Activated CD8-positive, alpha-beta T cell treated with anti-CD3 and anti-CD28 coated beads, Interleukin-2, amount 10 ng/mL, durations not matched to agents 7 days and 5 days (primary cell): ENCODE measurements at regions not wholly inside any gene's neighbourhood (a gene's known extent, or its start where the extent isn't known, plus 50 kb on each side); places are given as distances from the start of the nearest gene placed in this dataset.

Source experiments
- ATAC-seq: fragments of 150-1000 bp; cut with Tn5 transposase; one replicate; pipeline ENCODE4 v1.10.0; 2021; ENCODE audit warnings: moderate library complexity
- CTCF ChIA-PET: fragments of 350-600 bp; sonication (Branson Sonifier 250); formaldehyde crosslinking; loops from one replicate; lab custom pipeline; 2021; ENCODE audit warnings: antibody characterized with exemption; lab: Charles Lee
- POLR2A ChIA-PET: fragments of 350-600 bp; sonication (Branson Sonifier 250); formaldehyde crosslinking; loops from one replicate; lab custom pipeline; 2021; ENCODE audit warnings: antibody characterized with exemption; lab: Charles Lee
- DNase-seq: peaks from one replicate; pipeline ENCODE4 v3.0.0-alpha.2; 2020
- H3K27ac Mint-ChIP-seq: one replicate; pipeline ENCODE4 v1.8.0; 2021; ENCODE audit warnings: mild to moderate bottlenecking, mixed read lengths
- H3K27me3 Mint-ChIP-seq: one replicate; pipeline ENCODE4 v1.8.0; 2021; ENCODE audit warnings: low read depth, mixed read lengths
- H3K36me3 Mint-ChIP-seq: one replicate; pipeline ENCODE4 v1.8.0; 2021; ENCODE audit warnings: low read depth, mixed read lengths
- H3K4me1 Mint-ChIP-seq: one replicate; pipeline ENCODE4 v1.8.0; 2021; ENCODE audit warnings: low read depth, mixed read lengths
- H3K4me3 Mint-ChIP-seq: one replicate; pipeline ENCODE4 v1.8.0; 2021; ENCODE audit warnings: mild to moderate bottlenecking, mixed read lengths
- H3K9me3 Mint-ChIP-seq: one replicate; pipeline ENCODE4 v1.8.0; 2022; ENCODE audit warnings: mixed read lengths; ENCODE audit not compliant: insufficient read depth

DNA sequence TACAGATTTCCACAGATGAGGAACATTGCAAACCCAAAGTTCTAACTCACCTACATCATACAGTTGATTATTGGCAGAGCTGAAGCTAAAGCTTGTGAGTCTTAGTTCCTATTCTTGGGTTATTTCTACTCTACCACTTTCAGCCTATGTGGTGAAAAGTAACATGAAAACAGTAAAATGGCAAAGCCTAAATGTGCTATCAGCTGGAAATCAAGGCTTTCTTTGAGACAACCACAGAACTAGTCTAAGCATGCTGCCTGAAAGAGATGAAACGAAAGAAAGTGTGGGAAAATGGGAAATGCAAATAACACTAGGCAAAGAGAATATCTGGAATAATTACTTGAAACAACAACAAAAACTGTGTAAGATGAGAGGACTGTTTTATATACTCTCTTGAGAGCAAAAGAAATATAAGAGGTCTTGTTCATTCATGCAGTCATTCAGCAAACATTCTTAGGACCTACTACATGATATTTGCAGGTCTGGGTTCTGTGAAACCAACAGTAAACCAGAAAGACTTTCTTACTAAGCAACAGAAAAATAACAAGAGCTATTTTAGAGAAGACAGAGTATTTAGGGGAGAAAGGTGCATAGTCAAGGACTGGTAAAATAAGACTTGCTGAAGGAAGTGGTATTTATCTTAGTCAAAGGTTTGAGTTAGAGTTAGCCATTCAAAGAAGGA lies 437.1 kb downstream of the HTR7 start:
- ChIA-PET POLR2A (no interaction called here), CTCF (no interaction called here)
- DNase-seq: no peak
- no peaks in the 10 kb centered on the region for H3K27me3 Mint-ChIP-seq
- no peaks in the 10 kb centered on the region for H3K4me1 Mint-ChIP-seq
- H3K27ac Mint-ChIP-seq: no peak overlapping the region
- H3K4me3 Mint-ChIP-seq: no peak overlapping the region
- no peak for ATAC-seq
- no peaks in the 10 kb centered on the region for H3K36me3 Mint-ChIP-seq
- no peaks in the 10 kb centered on the region for H3K9me3 Mint-ChIP-seq

DNA sequence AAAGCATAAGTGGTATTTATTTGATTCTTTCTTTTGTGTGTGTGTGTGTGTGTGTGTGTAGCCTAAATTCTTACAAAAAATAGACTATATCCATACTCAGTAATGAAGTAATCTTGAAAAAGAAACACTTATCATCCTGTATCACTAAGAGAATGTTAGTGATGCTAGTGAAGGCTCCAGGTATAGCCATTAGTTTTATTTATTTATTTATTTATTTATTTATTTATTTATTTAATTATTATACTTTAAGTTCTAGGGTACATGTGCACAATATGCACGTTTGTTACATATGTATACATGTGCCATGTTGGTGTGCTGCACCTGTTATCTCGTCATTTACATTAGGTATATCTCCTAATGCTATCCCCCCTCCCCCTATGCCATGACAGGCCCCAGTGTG lies 436.0 kb downstream of the HTR7 start:
- Mint-ChIP-seq H3K9me3 (no peaks in the 10 kb centered on the region), H3K27me3 (no peaks in the 10 kb centered on the region), H3K4me3 (no peak overlapping the region), H3K27ac (no peak overlapping the region), H3K36me3 (no peaks in the 10 kb centered on the region), H3K4me1 (no peaks in the 10 kb centered on the region)
- ChIA-PET POLR2A (no interaction called here), CTCF (no interaction called here)
- no peak for ATAC-seq
- DNase-seq: no peak

DNA sequence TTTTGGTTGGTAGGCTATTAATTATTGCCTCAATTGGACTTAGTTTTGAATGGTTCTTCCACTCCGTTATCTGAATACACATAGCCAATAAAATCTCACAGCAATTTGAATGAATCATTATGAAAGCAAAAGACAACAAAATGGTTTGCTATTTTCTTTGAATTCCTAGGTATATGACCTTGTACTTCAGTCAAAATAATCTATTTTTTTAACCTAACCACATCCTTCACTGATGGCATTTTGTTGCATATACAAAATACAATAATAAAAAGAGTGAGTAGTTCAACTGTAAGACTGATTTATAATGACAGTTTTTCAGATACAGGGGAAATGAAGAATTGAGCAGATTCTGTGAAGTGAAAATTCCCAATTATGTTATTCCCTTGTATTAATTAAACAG lies 433.1 kb downstream of the HTR7 start:
- Mint-ChIP-seq H3K36me3 (no peaks in the 10 kb centered on the region), H3K4me1 (no peaks in the 10 kb centered on the region)

DNA sequence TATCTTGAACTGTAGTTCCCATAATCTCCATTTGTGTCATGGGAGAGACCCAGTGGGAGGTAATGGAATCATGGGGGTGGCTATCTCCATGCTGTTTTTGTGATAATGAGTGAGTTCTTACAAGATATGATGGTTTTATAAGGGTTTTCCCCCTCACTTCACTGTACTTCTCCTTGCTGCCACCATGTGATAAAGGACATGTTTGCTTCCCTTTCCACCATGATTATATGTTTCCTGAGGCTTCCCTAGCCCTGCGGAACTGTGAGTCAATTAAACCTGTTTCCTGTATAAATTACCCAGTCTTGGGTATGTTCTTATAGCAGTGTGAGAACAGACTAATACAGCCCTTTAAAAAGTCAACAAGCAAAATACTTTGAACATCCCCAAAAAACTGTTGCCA lies 427.7 kb downstream of the HTR7 start:
- Mint-ChIP-seq H3K9me3 (no peaks in the 10 kb centered on the region), H3K27ac (no peak overlapping the region), H3K36me3 (no peaks in the 10 kb centered on the region), H3K4me3 (no peak overlapping the region), H3K4me1 (no peaks in the 10 kb centered on the region), H3K27me3 (no peaks in the 10 kb centered on the region)
- ChIA-PET POLR2A (no interaction called here), CTCF (no interaction called here)
- ATAC-seq (no peak), DNase-seq (no peak)

More for the DNA sequence above, 433.1 kb downstream of the HTR7 start:
- Mint-ChIP-seq H3K27ac (no peak overlapping the region), H3K4me3 (no peak overlapping the region), H3K9me3 (no peaks in the 10 kb centered on the region), H3K27me3 (no peaks in the 10 kb centered on the region)
- no peak for DNase-seq
- POLR2A ChIA-PET: no interaction called here
- no peak for ATAC-seq
- CTCF ChIA-PET: no interaction called here

DNA sequence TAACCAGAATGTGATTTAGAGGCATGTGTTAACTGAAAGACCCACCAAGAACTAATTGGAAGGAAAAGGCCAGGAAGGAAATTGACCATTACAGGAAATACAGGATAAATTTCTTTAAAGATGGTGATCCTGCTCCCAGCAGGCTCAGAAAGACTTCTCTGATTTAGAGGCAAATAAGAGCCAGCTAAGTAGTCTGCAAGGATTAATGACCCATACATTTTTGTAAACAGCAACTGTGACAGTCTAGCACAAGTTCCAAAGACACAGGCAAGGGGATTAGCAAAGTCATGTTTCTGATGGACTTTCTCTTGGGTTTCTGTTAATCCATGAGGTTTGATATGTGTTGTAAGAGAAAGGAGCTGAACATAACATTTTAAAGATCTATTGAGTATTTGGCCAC lies 425.0 kb downstream of the HTR7 start:
- POLR2A ChIA-PET: no interaction called here
- Mint-ChIP-seq H3K9me3 (no peaks in the 10 kb centered on the region), H3K27me3 (no peaks in the 10 kb centered on the region), H3K27ac (no peak overlapping the region), H3K4me1 (no peaks in the 10 kb centered on the region), H3K4me3 (no peak overlapping the region), H3K36me3 (no peaks in the 10 kb centered on the region)
- ATAC-seq (no peak), DNase-seq (no peak)
- CTCF ChIA-PET: no interaction called here

DNA sequence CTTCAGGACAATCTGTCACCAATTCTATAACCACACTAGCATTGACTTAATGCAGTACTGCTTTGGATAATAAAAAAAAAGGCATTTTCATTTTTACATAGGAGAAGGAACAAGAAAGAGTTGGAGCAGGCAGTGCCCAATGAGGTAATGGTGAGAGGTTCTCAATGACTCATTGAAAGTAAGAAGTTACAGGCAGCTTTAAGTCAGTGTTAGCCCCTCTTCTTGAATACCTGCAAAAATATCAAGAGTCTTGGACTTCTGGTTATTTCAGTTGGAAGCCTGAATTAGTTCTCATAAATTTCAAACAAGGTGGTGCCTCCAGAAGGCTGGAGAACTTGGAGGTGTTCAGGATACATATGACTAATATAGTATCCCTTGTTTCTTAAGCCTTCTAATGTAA lies 422.5 kb downstream of the HTR7 start:
- CTCF ChIA-PET: no interaction called here
- no peak for DNase-seq
- Mint-ChIP-seq H3K36me3 (no peaks in the 10 kb centered on the region), H3K27me3 (no peaks in the 10 kb centered on the region), H3K9me3 (peaks cover 2% of the 10 kb centered on the region), H3K4me1 (no peaks in the 10 kb centered on the region), H3K4me3 (no peak overlapping the region), H3K27ac (no peak overlapping the region)
- POLR2A ChIA-PET: no interaction called here
- no peak for ATAC-seq

DNA sequence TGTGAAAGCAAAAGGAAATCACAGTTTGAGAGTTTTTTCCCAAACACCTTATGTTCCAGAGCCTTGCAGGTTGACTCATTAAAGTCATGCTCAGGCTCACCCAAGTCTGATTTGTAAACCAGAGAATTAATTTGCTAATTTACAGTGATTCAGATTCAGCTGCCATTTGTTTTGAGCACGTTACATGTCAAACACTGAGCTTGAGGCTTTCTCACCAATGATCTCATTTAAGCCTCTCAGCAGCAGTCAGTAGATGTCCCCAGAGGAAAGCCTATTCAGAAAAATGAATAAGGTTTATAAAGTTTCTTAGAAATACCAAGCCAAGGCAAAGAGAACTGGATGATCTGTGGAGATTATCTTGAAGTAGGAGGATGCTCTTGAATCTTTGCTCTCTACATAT lies 420.4 kb downstream of the HTR7 start:
- H3K27ac Mint-ChIP-seq: no peak overlapping the region
- no peaks in the 10 kb centered on the region for H3K4me1 Mint-ChIP-seq
- ATAC-seq (no peak), DNase-seq (no peak)
- ChIA-PET POLR2A (no interaction called here), CTCF (no interaction called here)
- no peak overlapping the region for H3K4me3 Mint-ChIP-seq
- H3K36me3 Mint-ChIP-seq: no peaks in the 10 kb centered on the region
- H3K9me3 Mint-ChIP-seq: peaks cover 5% of the 10 kb centered on the region
- H3K27me3 Mint-ChIP-seq: no peaks in the 10 kb centered on the region

DNA sequence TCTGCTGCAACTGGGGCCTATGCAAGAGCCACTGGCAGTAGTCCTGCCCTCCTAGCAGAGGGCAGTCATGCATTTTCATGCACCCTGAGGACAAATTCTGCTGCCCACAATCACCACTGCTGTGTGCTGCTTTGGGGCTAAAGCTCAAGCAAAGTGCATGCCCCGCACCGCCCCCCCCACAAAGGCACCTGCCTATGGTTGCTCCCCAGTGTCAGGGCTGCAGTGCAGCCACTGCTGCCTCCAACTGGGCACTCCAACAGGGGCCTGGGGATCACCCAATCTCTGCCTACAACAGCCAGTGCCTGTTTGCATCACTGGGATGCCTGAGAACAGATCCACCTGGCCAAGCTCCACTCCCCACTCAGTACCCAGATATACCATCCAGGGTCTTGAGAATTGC lies 417.0 kb downstream of the HTR7 start:
- no peaks in the 10 kb centered on the region for H3K4me1 Mint-ChIP-seq
- H3K36me3 Mint-ChIP-seq: no peaks in the 10 kb centered on the region
- H3K27ac Mint-ChIP-seq: no peak overlapping the region
- no peak overlapping the region for H3K4me3 Mint-ChIP-seq
- CTCF ChIA-PET: no interaction called here
- POLR2A ChIA-PET: no interaction called here
- peaks cover 17% of the 10 kb centered on the region for H3K9me3 Mint-ChIP-seq
- no peak for ATAC-seq
- H3K27me3 Mint-ChIP-seq: no peaks in the 10 kb centered on the region
- no peak for DNase-seq

DNA sequence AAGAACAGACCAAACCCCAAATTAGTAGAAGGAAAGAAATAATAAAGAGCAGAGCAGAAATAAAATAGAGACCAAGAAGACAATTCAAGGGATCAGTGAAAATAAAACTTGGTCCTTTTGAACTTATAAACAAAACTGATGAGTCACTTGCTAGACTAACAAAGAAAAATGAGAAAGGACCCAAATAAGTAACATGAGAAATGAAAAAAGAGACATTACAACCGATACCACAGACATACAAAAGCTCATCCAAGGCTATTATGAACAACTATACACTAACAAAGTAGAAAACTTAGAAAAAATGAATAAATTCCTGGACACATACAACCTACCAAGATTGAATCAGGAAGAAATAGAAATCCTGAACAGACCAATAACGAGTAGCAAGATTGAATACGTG lies 414.5 kb downstream of the HTR7 start:
- ChIA-PET CTCF (no interaction called here), POLR2A (no interaction called here)
- H3K27ac Mint-ChIP-seq: no peak overlapping the region
- no peak overlapping the region for H3K4me3 Mint-ChIP-seq
- no peaks in the 10 kb centered on the region for H3K4me1 Mint-ChIP-seq
- DNase-seq (no peak), ATAC-seq (no peak)
- H3K36me3 Mint-ChIP-seq: no peaks in the 10 kb centered on the region
- no peaks in the 10 kb centered on the region for H3K27me3 Mint-ChIP-seq
- peaks cover 17% of the 10 kb centered on the region for H3K9me3 Mint-ChIP-seq

DNA sequence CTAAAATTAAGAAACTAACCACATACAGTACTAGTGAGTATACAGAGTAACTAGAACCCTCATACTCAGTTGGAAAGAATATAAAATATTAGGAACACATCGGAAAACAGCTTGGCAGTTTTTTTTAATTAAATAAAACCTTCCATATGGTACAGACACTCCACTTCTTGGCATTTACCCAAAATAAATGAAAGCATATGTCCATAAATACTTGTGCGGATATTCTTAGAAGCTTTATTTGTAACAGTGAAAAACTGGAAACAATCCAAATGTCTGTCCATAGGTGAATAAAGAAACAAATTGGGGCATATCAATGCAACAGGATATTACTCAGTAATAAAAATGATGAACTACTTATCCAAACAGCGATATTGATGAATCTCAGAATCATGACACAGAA lies 410.0 kb downstream of the HTR7 start:
- no peak overlapping the region for H3K27ac Mint-ChIP-seq
- no peak for ATAC-seq

DNA sequence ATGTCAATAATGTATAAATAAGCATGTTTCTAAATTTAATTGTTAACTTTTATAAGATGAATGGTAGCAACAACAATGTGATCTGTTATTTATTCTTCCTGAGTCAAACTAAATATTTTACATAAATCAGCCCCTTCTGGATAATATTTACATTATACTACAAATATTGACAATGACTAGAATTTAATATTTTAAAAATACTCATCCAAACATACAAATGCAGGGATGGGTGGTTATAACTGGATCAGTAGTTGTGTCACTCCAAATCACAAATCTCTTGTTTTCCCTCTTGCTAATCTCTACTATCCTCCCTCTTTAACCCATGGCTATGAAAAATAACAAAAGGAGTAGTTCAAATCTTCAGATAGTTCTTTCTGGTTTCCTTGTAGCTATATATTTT lies 407.0 kb downstream of the HTR7 start:
- Mint-ChIP-seq H3K27me3 (no peaks in the 10 kb centered on the region), H3K27ac (no peak overlapping the region), H3K36me3 (no peaks in the 10 kb centered on the region), H3K4me1 (no peaks in the 10 kb centered on the region), H3K9me3 (no peaks in the 10 kb centered on the region), H3K4me3 (no peak overlapping the region)
- DNase-seq: no peak
- ChIA-PET CTCF (no interaction called here), POLR2A (no interaction called here)
- no peak for ATAC-seq

More for the DNA sequence above, 410.0 kb downstream of the HTR7 start:
- no peaks in the 10 kb centered on the region for H3K4me1 Mint-ChIP-seq
- H3K36me3 Mint-ChIP-seq: no peaks in the 10 kb centered on the region
- DNase-seq: no peak
- no peaks in the 10 kb centered on the region for H3K27me3 Mint-ChIP-seq
- ChIA-PET POLR2A (no interaction called here), CTCF (no interaction called here)
- H3K9me3 Mint-ChIP-seq: peaks cover 8% of the 10 kb centered on the region
- H3K4me3 Mint-ChIP-seq: no peak overlapping the region

DNA sequence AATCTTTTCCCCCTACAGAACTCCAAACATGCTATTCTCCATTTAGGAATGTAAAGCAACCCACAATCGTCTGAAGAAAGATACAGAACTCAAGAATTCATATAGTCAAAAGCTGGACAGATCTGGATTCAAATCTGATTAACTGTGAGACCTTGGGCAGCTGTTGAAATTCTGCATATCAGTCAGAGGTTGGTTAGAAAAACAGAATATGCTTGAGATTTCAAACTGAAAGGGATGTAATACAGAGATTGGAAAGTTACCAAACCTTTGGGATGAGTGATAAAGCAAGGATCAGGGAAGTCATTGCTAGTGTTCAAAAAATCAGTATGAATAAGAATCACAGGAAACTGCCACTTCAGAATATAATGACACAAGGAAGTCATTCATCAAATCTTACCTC lies 406.6 kb downstream of the HTR7 start:
- H3K27me3 Mint-ChIP-seq: no peaks in the 10 kb centered on the region
- ChIA-PET POLR2A (no interaction called here), CTCF (no interaction called here)

DNA sequence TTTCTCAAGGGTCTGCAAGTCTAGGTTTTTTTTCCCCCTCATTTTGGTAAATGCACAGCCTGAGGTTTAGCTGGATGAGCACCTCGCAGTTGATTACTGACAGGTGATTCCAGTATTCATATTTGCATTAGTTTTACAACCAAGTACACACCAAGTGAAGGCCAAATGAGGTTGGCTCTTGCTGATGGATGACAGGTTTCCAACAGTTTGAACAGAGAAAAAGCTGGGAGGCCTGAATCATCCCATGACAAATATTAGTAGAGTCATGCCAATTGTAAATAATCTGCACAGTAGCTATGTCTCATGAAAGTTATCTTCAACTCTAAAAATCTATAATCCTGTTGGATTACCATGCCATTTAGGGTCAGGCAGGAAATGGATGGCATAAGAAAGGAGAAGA lies 399.8 kb downstream of the HTR7 start:
- H3K4me1 Mint-ChIP-seq: no peaks in the 10 kb centered on the region
- no peak for DNase-seq
- H3K27me3 Mint-ChIP-seq: no peaks in the 10 kb centered on the region
- no peak for ATAC-seq
- no peaks in the 10 kb centered on the region for H3K9me3 Mint-ChIP-seq
- H3K27ac Mint-ChIP-seq: no peak overlapping the region
- no peaks in the 10 kb centered on the region for H3K36me3 Mint-ChIP-seq
- H3K4me3 Mint-ChIP-seq: no peak overlapping the region
- POLR2A ChIA-PET: no interaction called here
- CTCF ChIA-PET: no interaction called here

More for the DNA sequence above, 406.6 kb downstream of the HTR7 start:
- no peaks in the 10 kb centered on the region for H3K4me1 Mint-ChIP-seq
- ATAC-seq: no peak
- H3K9me3 Mint-ChIP-seq: no peaks in the 10 kb centered on the region
- no peak for DNase-seq
- H3K27ac Mint-ChIP-seq: no peak overlapping the region
- no peak overlapping the region for H3K4me3 Mint-ChIP-seq
- H3K36me3 Mint-ChIP-seq: no peaks in the 10 kb centered on the region
